CD4-positive, alpha-beta T cell treated with Interleukin-2 at 100 ng/mL for 4 hours (primary cell): ENCODE measurements at regions not wholly inside any gene's neighbourhood (a gene's known extent, or its start where the extent isn't known, plus 50 kb on each side); places are given as distances from the start of the nearest gene placed in this dataset.
"Not testable (repeated sequence)": the region's sequence is repeated elsewhere in the genome, so short reads cannot be mapped to it uniquely, and the experiment has no call there.

Experiments used
- DNase-seq: peaks from one replicate; pipeline ENCODE4 v3.0.0-alpha.2; 2020; ENCODE audit warnings: low spot score

GRCh38 chr2:192448881-192449280 lies 254.1 kb upstream of the TMEFF2 start:
- no peak for DNase-seq

- no peak for DNase-seq
Measured at GRCh38 chr2:192444286-192444838, 249.6 kb upstream of the TMEFF2 start.

GRCh38 chr2:192443831-192444230 lies 249.1 kb upstream of the TMEFF2 start:
- DNase-seq, result no peak

DNA sequence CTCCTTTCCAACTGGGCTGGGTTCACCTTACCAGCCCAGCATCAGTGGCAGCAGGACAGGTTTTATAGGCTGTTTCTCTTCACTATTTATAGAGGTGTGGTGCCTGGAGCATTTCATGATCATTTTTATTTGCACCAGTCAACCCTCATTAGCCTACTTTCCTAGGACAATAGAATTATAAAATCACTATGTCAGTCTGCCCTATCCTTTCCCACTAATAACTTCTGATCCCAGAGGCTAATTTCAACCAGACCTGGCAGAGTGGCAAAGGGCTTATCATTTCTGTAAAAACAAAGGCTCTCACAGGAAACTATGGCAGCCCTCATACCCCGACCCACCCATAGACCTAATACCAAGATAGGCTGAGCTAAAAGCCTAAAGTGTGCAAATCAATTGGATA lies 243.5 kb upstream of the TMEFF2 start:
- DNase-seq, result no peak

GRCh38 chr2:192437653-192438052 lies 242.9 kb upstream of the TMEFF2 start:
- DNase-seq, result no peak

GRCh38 chr2:192424243-192424642 lies 229.5 kb upstream of the TMEFF2 start:
- DNase-seq, result no peak

GRCh38 chr2:192419786-192420185 lies 225.1 kb upstream of the TMEFF2 start:
- no peak for DNase-seq

- no peak for DNase-seq
Measured at GRCh38 chr2:192416060-192416459, 221.3 kb upstream of the TMEFF2 start.

DNA sequence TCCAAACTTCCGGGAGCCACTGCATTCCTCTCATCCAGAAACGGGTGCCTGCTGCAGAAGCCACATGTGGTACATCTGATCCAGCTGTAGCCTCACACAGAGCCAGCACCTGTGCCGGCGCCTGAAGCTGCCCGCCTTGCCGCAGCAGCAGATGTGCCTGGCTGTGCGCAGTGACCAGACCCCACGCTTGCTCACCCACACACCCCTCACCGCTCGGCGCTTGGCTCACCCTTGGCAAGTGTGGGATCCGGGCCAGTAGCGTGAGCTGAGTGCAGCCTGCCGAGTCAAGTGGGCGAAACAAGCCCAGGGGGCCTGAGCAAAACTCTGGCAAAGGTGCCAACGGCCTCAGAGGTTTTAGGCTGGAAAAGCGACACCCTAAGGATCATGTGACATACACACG lies 220.1 kb upstream of the TMEFF2 start:
- DNase-seq, result no peak

GRCh38 chr2:192413812-192414681 lies 219.3 kb upstream of the TMEFF2 start:
- no peak for DNase-seq

DNA sequence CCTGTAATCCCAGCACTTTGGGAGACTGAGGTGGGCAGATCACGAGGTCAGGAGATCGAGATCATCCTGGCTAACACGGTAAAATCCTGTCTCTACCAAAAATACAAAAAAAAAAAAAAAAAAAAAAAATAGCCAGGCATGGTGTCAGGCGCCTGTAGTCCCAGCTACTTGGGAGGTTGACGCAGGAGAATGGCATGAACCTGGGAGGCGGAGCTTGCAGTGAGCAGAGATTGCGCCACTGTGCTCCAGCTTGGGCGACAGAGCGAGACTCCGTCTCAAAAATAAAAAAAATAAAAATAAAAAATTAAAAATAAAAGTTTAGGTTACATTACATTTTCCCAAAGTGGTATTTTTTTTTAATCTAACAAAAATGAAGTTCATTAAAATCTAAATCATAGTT lies 218.1 kb upstream of the TMEFF2 start:
- DNase-seq, result not testable (repeated sequence)

DNA sequence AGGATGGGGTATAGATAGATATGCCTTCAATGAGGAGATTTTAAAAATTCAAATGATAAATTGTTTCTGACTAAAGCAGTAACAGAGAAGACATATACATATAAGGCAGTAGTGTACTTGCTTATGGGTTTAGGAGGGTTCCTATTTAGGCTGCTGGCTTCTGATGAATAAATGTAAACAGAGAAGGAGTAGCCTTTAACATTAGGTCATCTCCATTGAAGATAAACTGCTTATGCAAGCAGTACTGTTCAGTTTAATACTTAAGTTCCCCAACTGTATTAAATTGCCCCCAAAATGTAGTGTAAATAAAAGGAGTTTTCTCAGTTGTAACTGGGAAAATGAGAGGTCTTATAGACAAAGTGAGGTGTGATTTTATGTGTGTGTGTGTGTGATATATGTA lies 217.7 kb upstream of the TMEFF2 start:
- no peak for DNase-seq

GRCh38 chr2:192411755-192412154 lies 217.0 kb upstream of the TMEFF2 start:
- DNase-seq, result no peak

DNA sequence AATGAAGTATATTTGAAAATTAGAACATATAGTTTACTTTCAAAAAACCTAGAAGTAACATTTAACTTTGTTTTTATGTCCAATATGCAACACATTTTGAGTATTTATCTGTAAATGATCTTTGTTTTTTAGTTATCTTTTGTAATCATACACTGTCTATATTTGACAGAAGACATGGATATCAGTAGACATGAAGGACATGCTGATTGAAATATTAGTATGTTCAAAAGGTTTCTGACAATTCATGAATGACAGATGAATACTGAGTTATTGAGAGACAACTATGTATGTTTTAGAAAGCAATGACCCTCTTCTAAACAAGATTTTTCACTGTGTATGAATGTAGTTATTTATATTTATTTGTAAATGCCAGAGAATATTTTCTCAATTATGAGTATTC lies 215.6 kb upstream of the TMEFF2 start:
- no peak for DNase-seq

DNA sequence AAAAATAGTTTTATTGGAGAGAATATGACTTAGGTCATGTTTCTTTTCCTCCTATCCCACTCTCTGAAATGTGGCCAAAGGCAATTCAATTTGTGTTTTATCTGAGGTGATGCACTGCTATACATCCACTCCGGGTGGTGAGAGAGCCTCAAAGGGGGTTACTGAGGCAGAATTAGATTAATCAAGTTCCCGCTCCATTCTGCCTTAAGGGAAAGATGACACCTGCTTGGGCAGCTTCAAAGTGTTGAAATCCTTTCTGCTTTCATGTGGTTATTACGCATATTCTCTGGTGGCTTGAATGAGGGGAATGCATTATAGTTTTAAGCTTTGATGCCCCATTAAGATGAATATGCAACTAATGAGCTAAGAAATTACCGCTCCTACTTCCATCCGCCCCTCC lies 213.0 kb upstream of the TMEFF2 start:
- no peak for DNase-seq

DNA sequence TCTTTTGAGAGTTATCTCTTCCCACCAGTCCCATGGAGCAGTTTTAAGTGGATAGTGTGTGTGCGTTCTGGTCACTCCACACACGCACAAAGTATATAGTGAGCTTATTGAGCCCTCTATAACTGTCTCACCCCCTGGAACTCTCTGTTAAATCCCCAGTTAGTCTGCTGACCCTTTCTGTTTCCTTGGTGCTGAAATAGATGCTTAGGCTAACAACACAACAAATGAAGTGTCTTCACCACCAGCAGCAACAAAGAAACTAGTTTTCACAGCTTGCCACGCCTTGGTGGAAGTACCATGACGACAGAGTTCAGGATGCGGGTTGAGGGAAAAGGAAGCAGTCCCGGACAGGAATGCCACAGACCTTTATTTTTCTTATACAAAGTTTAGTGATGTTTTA lies 203.5 kb upstream of the TMEFF2 start:
- DNase-seq, result no peak

DNA sequence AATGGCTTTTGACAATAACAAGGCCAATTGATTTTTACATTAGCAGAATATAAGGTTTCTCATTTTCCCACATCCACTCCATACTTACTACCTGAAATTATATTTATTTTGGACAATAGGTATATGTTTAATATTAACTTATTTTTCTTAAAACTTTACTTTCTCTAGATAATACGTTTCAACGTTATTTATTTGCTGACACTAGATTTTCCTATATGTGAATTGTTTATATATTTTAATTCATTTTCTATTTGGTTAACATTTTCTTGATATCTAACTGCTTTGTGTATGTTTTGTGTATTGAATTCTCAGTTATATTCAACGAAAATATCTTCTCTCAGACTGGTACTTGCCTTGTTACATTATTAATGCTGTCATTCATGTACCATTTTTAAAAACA lies 199.9 kb upstream of the TMEFF2 start:
- no peak for DNase-seq

DNA sequence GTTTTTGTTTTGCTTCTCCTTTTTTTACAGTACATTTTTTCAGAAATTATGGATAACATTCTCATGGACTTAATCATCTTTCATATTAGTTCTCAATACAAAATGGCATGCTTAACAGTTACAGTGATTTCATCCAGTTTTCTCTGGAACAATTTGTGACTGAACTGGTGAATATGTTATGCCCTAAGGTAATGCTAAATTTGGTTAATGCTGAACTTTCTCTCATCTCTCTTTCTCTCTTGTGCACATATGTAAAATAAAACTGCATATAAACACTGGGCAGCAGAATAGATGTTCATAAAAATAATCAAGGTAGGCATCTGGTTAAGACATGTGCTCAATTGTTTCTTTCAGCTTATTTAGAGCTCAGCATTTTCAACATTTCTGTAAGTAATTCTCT lies 196.3 kb upstream of the TMEFF2 start:
- no peak for DNase-seq

DNA sequence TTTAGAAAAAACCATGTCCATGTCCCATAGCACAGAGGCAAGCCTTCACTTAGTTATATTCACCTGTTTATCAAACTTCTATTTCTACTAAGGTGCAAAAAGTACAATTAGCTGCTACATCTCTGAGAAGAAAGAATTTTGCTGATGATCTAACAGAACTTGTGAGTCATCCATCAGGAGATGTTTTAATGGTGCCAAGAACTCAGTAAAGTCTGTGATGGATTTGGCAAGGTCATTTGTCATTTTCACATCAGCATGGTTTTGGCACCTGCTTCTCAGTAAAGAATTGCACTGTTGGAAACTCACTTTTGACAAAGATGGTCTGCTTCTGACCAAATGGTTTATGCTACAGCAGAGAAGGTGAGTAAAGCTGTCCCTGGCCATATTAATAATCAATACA lies 195.7 kb upstream of the TMEFF2 start:
- DNase-seq, result no peak

DNA sequence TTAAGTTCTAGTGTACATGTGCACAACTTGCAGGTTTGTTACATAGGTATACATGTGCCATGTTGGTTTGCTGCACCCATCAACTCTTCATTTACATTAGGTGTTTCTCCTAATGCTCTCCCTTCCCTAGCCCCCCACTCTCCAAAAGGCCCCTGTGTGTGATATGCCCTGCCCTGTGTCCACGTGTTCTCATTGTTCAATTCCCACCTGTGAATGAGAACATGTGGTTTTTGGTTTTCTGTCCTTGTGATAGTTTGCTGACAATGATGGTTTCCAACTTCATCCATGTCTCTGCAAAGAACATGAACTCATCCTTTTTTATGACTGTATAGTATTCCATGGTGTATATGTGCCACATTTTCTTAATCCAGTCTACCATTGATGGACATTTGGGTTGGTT lies 189.5 kb upstream of the TMEFF2 start:
- DNase-seq, result not testable (repeated sequence)

DNA sequence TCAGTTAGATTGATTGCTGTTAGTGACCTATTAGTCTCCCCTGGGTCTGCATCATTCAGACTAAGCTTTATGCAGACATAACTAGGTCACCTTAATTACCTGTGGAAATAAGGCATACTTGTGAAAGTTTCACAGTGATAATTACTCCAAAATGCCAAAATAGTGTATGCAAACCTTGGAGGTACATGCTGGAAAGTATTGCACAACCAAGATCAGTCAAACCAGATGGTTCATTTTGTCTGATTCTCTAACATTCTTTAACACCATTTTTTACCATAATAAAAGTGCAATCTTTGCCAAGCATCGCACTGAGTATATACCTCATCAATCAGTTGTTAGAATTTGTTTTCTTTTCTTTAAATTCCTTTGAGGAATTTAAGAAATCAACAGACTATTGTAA lies 186.3 kb upstream of the TMEFF2 start:
- no peak for DNase-seq

GRCh38 chr2:192379736-192380135 lies 185.0 kb upstream of the TMEFF2 start:
- no peak for DNase-seq

DNA sequence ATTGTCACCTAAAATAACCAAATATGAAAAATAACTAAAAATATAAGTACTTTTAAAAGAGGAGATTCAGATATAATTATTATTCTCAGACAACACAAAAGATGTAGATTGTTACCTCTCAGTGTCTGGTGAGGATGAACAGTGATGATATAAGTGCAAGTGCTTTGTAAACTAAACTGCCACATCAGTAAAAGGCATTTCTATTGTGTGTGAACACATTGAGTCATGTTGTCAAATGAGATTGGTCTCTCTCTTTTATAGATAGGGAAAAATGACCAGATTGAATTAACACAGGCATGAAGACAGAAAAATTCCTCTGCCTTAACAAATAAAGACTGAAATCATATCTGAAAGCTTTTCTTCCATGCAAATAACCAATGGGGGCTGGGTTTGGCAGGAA lies 182.4 kb upstream of the TMEFF2 start:
- DNase-seq, result no peak

DNA sequence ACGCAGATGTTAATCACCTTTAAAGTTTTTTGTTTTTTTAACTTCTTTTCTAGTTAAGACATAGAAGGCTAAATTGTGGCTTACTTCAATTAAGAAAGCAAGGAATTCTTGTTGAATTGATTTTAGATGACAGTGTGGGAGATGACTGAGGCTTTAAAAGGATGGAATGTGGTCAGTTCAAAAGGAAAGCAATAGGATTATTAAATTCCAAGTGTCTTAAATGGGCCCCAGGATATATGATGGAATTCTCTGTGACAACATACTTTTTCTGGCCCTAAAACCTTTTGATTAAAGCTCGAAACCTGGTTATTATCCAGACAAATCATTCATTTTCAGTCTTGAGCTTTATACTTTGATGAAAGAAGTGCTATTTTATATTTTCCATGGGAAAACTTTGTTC lies 179.0 kb upstream of the TMEFF2 start:
- DNase-seq, result no peak
